NB4 (cell line): ENCODE measurements at regions not wholly inside any gene's neighbourhood (a gene's known extent, or its start where the extent isn't known, plus 50 kb on each side); places are given as distances from the start of the nearest gene placed in this dataset.

Experiments used
- POLR2A ChIP-seq: IDR thresholded peaks from 2 replicates; pipeline ENCODE4 v1.6.1; 2011; ENCODE audit warnings: mild to moderate bottlenecking; ENCODE audit not compliant: insufficient read length; ENCODE audit errors: extremely low read depth
- TF ChIP-seq, protein P1 (sequence below): IDR thresholded peaks from one replicate; pipeline ENCODE4 v1.5.1; 2012; ENCODE audit warnings: low read depth, low read length

DNA sequence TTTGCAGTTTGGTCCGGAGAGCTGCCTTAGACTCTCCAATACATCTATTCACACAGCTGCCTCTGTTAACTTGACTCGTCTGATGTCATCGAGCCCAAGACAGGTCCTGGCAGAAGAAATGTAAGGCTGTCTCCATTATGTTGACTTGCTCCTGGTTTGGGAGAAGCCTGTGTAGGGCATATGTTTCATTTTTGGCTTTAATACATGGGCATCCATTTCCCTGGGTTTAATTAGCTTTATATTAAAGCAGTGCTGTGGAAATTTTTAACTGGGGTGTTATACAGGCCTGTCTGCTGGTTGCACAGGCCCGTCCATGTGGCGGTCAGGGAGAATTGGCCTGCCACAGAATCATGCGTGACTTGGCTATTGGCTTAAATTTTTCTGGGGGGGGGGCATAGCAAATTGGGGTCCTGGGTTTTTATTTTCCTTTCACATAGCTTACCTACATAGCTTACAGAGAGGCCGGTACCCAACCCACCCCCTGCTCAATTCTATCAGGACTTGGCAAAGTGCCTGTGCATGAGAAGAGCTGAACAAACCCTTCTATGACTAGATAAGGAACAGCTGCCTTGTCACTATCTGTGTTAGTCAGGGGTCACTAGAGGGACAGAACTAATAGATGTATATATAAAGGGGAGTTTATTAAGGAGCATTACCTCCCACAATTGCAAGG, 123.5 kb upstream of the WDR1 start:
- TF ChIP-seq, protein P1, sequence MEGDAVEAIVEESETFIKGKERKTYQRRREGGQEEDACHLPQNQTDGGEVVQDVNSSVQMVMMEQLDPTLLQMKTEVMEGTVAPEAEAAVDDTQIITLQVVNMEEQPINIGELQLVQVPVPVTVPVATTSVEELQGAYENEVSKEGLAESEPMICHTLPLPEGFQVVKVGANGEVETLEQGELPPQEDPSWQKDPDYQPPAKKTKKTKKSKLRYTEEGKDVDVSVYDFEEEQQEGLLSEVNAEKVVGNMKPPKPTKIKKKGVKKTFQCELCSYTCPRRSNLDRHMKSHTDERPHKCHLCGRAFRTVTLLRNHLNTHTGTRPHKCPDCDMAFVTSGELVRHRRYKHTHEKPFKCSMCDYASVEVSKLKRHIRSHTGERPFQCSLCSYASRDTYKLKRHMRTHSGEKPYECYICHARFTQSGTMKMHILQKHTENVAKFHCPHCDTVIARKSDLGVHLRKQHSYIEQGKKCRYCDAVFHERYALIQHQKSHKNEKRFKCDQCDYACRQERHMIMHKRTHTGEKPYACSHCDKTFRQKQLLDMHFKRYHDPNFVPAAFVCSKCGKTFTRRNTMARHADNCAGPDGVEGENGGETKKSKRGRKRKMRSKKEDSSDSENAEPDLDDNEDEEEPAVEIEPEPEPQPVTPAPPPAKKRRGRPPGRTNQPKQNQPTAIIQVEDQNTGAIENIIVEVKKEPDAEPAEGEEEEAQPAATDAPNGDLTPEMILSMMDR, result no peak
- TF ChIP-seq POLR2A, result no peak
